ENCODE measurements at regions not wholly inside any gene's neighbourhood (a gene's known extent, or its start where the extent isn't known, plus 50 kb on each side); places are given as distances from the start of the nearest gene placed in this dataset.

DNA sequence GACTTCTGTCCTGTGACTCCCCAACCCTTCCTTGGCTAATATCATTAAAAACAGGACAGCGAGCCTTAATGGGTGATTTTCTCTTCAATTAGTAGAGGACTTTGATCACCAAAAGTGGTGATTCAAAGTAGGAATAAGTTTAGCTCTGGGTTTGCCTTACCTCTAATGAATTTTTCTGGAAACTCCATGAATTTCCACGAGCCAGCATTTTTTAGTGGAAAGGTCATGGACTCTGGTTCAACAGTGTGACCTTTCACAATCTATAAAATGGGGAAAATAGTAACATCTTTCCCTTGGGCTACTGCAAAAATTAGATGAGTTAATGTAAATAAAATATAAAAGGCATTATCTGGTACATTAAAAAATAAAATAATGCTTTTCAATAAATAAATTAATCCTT lies 417.8 kb upstream of the NR2F2 start:
- TF ChIP-seq, protein P1, sequence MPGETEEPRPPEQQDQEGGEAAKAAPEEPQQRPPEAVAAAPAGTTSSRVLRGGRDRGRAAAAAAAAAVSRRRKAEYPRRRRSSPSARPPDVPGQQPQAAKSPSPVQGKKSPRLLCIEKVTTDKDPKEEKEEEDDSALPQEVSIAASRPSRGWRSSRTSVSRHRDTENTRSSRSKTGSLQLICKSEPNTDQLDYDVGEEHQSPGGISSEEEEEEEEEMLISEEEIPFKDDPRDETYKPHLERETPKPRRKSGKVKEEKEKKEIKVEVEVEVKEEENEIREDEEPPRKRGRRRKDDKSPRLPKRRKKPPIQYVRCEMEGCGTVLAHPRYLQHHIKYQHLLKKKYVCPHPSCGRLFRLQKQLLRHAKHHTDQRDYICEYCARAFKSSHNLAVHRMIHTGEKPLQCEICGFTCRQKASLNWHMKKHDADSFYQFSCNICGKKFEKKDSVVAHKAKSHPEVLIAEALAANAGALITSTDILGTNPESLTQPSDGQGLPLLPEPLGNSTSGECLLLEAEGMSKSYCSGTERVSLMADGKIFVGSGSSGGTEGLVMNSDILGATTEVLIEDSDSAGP (CRISPR knock-in tag; IDR thresholded peaks at IDR 0.05; ENCODE audit: borderline replicate concordance), result no peak
- TF ChIP-seq ZNF232 (CRISPR knock-in tag; IDR thresholded peaks at IDR 0.05; ENCODE audit: borderline replicate concordance) (no peak), FOXC1 (CRISPR knock-in tag; IDR thresholded peaks at IDR 0.05; ENCODE audit: borderline replicate concordance) (no peak), WIZ (CRISPR knock-in tag; IDR thresholded peaks at IDR 0.05) (no peak), ESRRA (CRISPR knock-in tag; IDR thresholded peaks at IDR 0.05; ENCODE audit: low read depth) (no peak)
